Muscle of back (tissue), 3 donors: ENCODE measurements at regions not wholly inside any gene's neighbourhood (a gene's known extent, or its start where the extent isn't known, plus 50 kb on each side); places are given as distances from the start of the nearest gene placed in this dataset.

Source experiments
- DNase-seq, 3 donors: peaks; one replicate each; pipeline versions ENCODE4 v3.0.0 to v3.0.0-alpha.2; 2013

GRCh38 chr11:123304828-123305466 lies 109.9 kb upstream of the CLMP start:
- DNase-seq, result no peak

- DNase-seq, result no peak
Observed at GRCh38 chr11:123303924-123304323, 108.9 kb upstream of the CLMP start.

- peak in 1 of 3 donors; percentile 50 for DNase-seq
Observed at GRCh38 chr11:123302751-123303195, 107.7 kb upstream of the CLMP start.

- DNase-seq, result peak; percentile 28 to 79 (median 59)
Observed at GRCh38 chr11:123301696-123302400, 106.8 kb upstream of the CLMP start.

- DNase-seq, result peak; percentile 36 to 68 (median 44)
Observed at GRCh38 chr11:123301013-123301591, 106.1 kb upstream of the CLMP start.

GRCh38 chr11:123299721-123300120 lies 104.7 kb upstream of the CLMP start:
- no peak for DNase-seq

- DNase-seq, result no peak
Observed at GRCh38 chr11:123298488-123299447, 103.7 kb upstream of the CLMP start.

- no peak for DNase-seq
Observed at GRCh38 chr11:123292647-123293046, 97.6 kb upstream of the CLMP start.

GRCh38 chr11:123291201-123291869 lies 96.3 kb upstream of the CLMP start:
- no peak for DNase-seq

- DNase-seq, result no peak
Observed at GRCh38 chr11:123286761-123287160, 91.7 kb upstream of the CLMP start.

- no peak for DNase-seq
Observed at GRCh38 chr11:123286255-123286654, 91.2 kb upstream of the CLMP start.

- DNase-seq, result no peak
Observed at GRCh38 chr11:123284454-123284853, 89.4 kb upstream of the CLMP start.

- no peak for DNase-seq
Observed at GRCh38 chr11:123282597-123282996, 87.5 kb upstream of the CLMP start.

GRCh38 chr11:123273616-123274015 lies 78.6 kb upstream of the CLMP start:
- no peak for DNase-seq

- no peak for DNase-seq
Observed at GRCh38 chr11:123272565-123272964, 77.5 kb upstream of the CLMP start.

GRCh38 chr11:123268156-123268555 lies 73.1 kb upstream of the CLMP start:
- no peak for DNase-seq

GRCh38 chr11:123265951-123266350 lies 70.9 kb upstream of the CLMP start:
- no peak for DNase-seq

GRCh38 chr11:123264431-123264780 lies 69.4 kb upstream of the CLMP start:
- no peak for DNase-seq

GRCh38 chr11:123261345-123262106 lies 66.5 kb upstream of the CLMP start:
- DNase-seq, result peak; percentile 62 to 91 (median 83)

- no peak for DNase-seq
Observed at GRCh38 chr11:123260511-123261211, 65.6 kb upstream of the CLMP start.
